Right atrium auricular region (tissue), 2 donors: ENCODE measurements at regions not wholly inside any gene's neighbourhood (a gene's known extent, or its start where the extent isn't known, plus 50 kb on each side); places are given as distances from the start of the nearest gene placed in this dataset.
"Not testable (repeated sequence)": the region's sequence is repeated elsewhere in the genome, so short reads cannot be mapped to it uniquely, and the experiment has no call there.

Experiments used
- DNase-seq: peaks from one replicate; pipeline ENCODE4 v3.0.0-alpha.2; 2019; ENCODE audit warnings: low spot score
- H3K27ac ChIP-seq, 2 donors: fragments of 200-600 bp; sonication (generic); 1 replicate in 1 of 2; 2 replicates in 1 of 2; pipeline ENCODE4 v1.5.1; 2016 to 2019
- H3K27me3 ChIP-seq, 2 donors: fragments of 200-600 bp; sonication (generic); one replicate each; pipeline versions ENCODE4 v1.5.1 to v1.6.0; 2017 to 2019
- H3K36me3 ChIP-seq: fragments of 200-600 bp; sonication (generic); one replicate; pipeline ENCODE4 v1.5.1; 2016
- H3K4me1 ChIP-seq, 2 donors: fragments of 200-600 bp; sonication (generic); one replicate each; pipeline versions ENCODE4 v1.5.1 to v1.6.0; 2017 to 2019
- H3K4me3 ChIP-seq, 2 donors: fragments of 200-600 bp; sonication (generic); 1 replicate in 1 of 2; 2 replicates in 1 of 2; pipeline ENCODE4 v1.5.1; 2017 to 2019; ENCODE audit warnings: mild to moderate bottlenecking in 1 of 2, moderate library complexity in 1 of 2
- H3K9me3 ChIP-seq, 2 donors: fragments of 200-600 bp; sonication (generic); one replicate each; pipeline ENCODE4 v1.5.1; 2019
- CTCF ChIP-seq, 2 donors: fragments of 200-600 bp; sonication (generic); IDR thresholded peaks; one replicate each; pipeline ENCODE4 v1.5.1; 2019; ENCODE audit warnings: antibody characterized with exemption in 2 of 2

GRCh38 chr12:88361493-88361892 is 218.8 kb downstream of the KITLG start:
- no peak for DNase-seq
- no peak for TF ChIP-seq CTCF (IDR thresholded peaks at IDR 0.05)
- H3K9me3 ChIP-seq, result no peaks in the 10 kb centered on the region
- H3K27ac ChIP-seq, result no peak overlapping the region
- no peak overlapping the region for H3K4me3 ChIP-seq
- no peaks in the 10 kb centered on the region for H3K36me3 ChIP-seq
- no peaks in the 10 kb centered on the region for H3K27me3 ChIP-seq
- H3K4me1 ChIP-seq, result no peaks in the 10 kb centered on the region

GRCh38 chr12:88362439-88362838 is 217.8 kb downstream of the KITLG start:
- no peaks in the 10 kb centered on the region for H3K36me3 ChIP-seq
- no peaks in the 10 kb centered on the region for H3K4me1 ChIP-seq
- no peak overlapping the region for H3K27ac ChIP-seq
- no peaks in the 10 kb centered on the region for H3K27me3 ChIP-seq
- H3K4me3 ChIP-seq, result no peak overlapping the region
- no peak for DNase-seq
- H3K9me3 ChIP-seq, result no peaks in the 10 kb centered on the region
- no peak for TF ChIP-seq CTCF (IDR thresholded peaks at IDR 0.05)

GRCh38 chr12:88365403-88365802 is 214.9 kb downstream of the KITLG start:
- Histone ChIP-seq H3K9me3 (no peaks in the 10 kb centered on the region), H3K27ac (no peak overlapping the region), H3K4me3 (no peak overlapping the region), H3K4me1 (no peaks in the 10 kb centered on the region), H3K36me3 (no peaks in the 10 kb centered on the region), H3K27me3 (no peaks in the 10 kb centered on the region)
- no peak for TF ChIP-seq CTCF (IDR thresholded peaks at IDR 0.05)
- DNase-seq, result no peak

- Histone ChIP-seq H3K4me1 (no peaks in the 10 kb centered on the region), H3K4me3 (no peak overlapping the region), H3K36me3 (no peaks in the 10 kb centered on the region), H3K9me3 (no peaks in the 10 kb centered on the region), H3K27ac (no peak overlapping the region), H3K27me3 (no peaks in the 10 kb centered on the region)
- TF ChIP-seq CTCF (IDR thresholded peaks at IDR 0.05), result no peak
- DNase-seq, result no peak
Observed at GRCh38 chr12:88366101-88366500, 214.2 kb downstream of the KITLG start.

- H3K36me3 ChIP-seq, result no peaks in the 10 kb centered on the region
- H3K27ac ChIP-seq, result no peak overlapping the region
- H3K27me3 ChIP-seq, result no peaks in the 10 kb centered on the region
- H3K9me3 ChIP-seq, result no peaks in the 10 kb centered on the region
- TF ChIP-seq CTCF (IDR thresholded peaks at IDR 0.05), result no peak
- H3K4me1 ChIP-seq, result no peaks in the 10 kb centered on the region
- no peak for DNase-seq
- H3K4me3 ChIP-seq, result no peak overlapping the region
Observed at GRCh38 chr12:88367231-88367630, 213.0 kb downstream of the KITLG start.

- not testable (repeated sequence) for H3K4me1 ChIP-seq, H3K4me3 ChIP-seq, DNase-seq, H3K9me3 ChIP-seq, H3K27me3 ChIP-seq, H3K36me3 ChIP-seq, H3K27ac ChIP-seq
Observed at GRCh38 chr12:88368077-88368476, 212.2 kb downstream of the KITLG start.
